Mesendoderm (in vitro differentiated cells): ENCODE measurements at regions not wholly inside any gene's neighbourhood (a gene's known extent, or its start where the extent isn't known, plus 50 kb on each side); places are given as distances from the start of the nearest gene placed in this dataset.
A peak's percentile ranks its signal among the peaks of the same experiment; 100 is the strongest.

Experiments
- DNase-seq: peaks from one replicate; pipeline ENCODE4 v3.0.0; 2013
- H2AK5ac ChIP-seq: 2 replicates; pipeline ENCODE4 v1.6.1; 2013; ENCODE audit warnings: low read length, inconsistent platforms
- H2BK120ac ChIP-seq: 2 replicates; pipeline ENCODE4 v1.6.1; 2013; ENCODE audit warnings: low read depth, mild to moderate bottlenecking, low read length, moderate library complexity, mixed read lengths
- H2BK15ac ChIP-seq: replicated peaks from 2 replicates; pipeline ENCODE4 v1.6.1; 2013; ENCODE audit warnings: low read depth, mild to moderate bottlenecking, moderate library complexity
- H2BK5ac ChIP-seq: 2 replicates; pipeline ENCODE4 v1.6.1; 2013; ENCODE audit warnings: low read length, inconsistent platforms
- H3K18ac ChIP-seq: 2 replicates; pipeline ENCODE4 v1.6.1; 2013; ENCODE audit warnings: mild to moderate bottlenecking, low read length, mixed read lengths
- H3K23ac ChIP-seq: one replicate; pipeline ENCODE4 v1.6.1; 2013; ENCODE audit warnings: low read length
- H3K27ac ChIP-seq: 2 replicates; pipeline ENCODE4 v1.5.1; 2013; ENCODE audit warnings: low read depth, mild to moderate bottlenecking, inconsistent platforms, low read length, moderate library complexity
- H3K27me3 ChIP-seq: 2 replicates; pipeline ENCODE4 v1.6.1; 2013; ENCODE audit warnings: low read length, control low read depth, mild to moderate bottlenecking, inconsistent platforms; ENCODE audit not compliant: insufficient read depth, poor library complexity
- H3K36me3 ChIP-seq: 2 replicates; pipeline ENCODE4 v1.6.1; 2013; ENCODE audit warnings: low read length, inconsistent platforms; ENCODE audit not compliant: control insufficient read depth, insufficient read depth
- H3K4ac ChIP-seq: one replicate; pipeline ENCODE4 v1.6.1; 2013; ENCODE audit warnings: low read depth, mild to moderate bottlenecking, low read length, moderate library complexity
- H3K4me1 ChIP-seq: 2 replicates; pipeline ENCODE4 v1.6.1; 2013; ENCODE audit warnings: low read depth, low read length, inconsistent platforms; ENCODE audit not compliant: control insufficient read depth
- H3K4me2 ChIP-seq: 2 replicates; pipeline ENCODE4 v1.6.1; 2013; ENCODE audit warnings: low read length
- H3K4me3 ChIP-seq: 2 replicates; pipeline ENCODE4 v1.5.1; 2013; ENCODE audit warnings: mild to moderate bottlenecking, low read length
- H3K56ac ChIP-seq: one replicate; pipeline ENCODE4 v1.6.1; 2013; ENCODE audit warnings: low read length
- H3K79me1 ChIP-seq: 2 replicates; pipeline ENCODE4 v1.6.1; 2013; ENCODE audit warnings: low read length, inconsistent platforms
- H3K79me2 ChIP-seq: 2 replicates; pipeline ENCODE4 v1.6.1; 2013; ENCODE audit warnings: mild to moderate bottlenecking, low read length; ENCODE audit not compliant: control insufficient read depth, insufficient read depth
- H3K9ac ChIP-seq: 2 replicates; pipeline ENCODE4 v1.6.1; 2013; ENCODE audit warnings: low read length, inconsistent platforms
- H4K5ac ChIP-seq: one replicate; pipeline ENCODE4 v1.6.1; 2013; ENCODE audit warnings: low read length
- H4K8ac ChIP-seq: one replicate; pipeline ENCODE4 v1.6.1; 2013; ENCODE audit warnings: low read depth, mild to moderate bottlenecking, control low read depth, low read length, moderate library complexity
- WGBS: extraction: QIAGEN DNeasy Blood & Tissue Kit; methylation state at CpG from one replicate; pipeline ENCODE4 v1.1.7; 2013; ENCODE audit warnings: low lambda C conversion rate, missing lambda C conversion rate; ENCODE audit not compliant: insufficient coverage; ENCODE audit errors: extremely low coverage; 5-methylcytosine and 5-hydroxymethylcytosine counted together

GRCh38 chr22:49440931-49441330 is 386.7 kb downstream of the BRD1 start:
- WGBS: no CpG with 5 or more reads among the region's 23 CpGs

GRCh38 chr22:49439373-49439772 is 388.3 kb downstream of the BRD1 start:
- Histone ChIP-seq H3K79me1 (no peaks in the 10 kb centered on the region), H3K9ac (no peak overlapping the region), H3K27ac (no peak overlapping the region), H2AK5ac (no peak overlapping the region), H3K4me3 (no peak overlapping the region), H2BK120ac (no peak overlapping the region), H3K56ac (no peak overlapping the region), H3K4me2 (no peak overlapping the region), H3K36me3 (no peaks in the 10 kb centered on the region), H2BK15ac (no peak overlapping the region), H3K23ac (no peak overlapping the region), H3K4me1 (no peaks in the 10 kb centered on the region), H3K27me3 (no peaks in the 10 kb centered on the region), H4K8ac (no peak overlapping the region), H4K5ac (no peak overlapping the region), H2BK5ac (no peak overlapping the region), H3K4ac (no peak overlapping the region), H3K79me2 (no peaks in the 10 kb centered on the region), H3K18ac (no peak overlapping the region)
- peak; percentile 21 for DNase-seq
- no CpG with 5 or more reads among the region's 10 CpGs for WGBS

More at GRCh38 chr22:49440931-49441330, 386.7 kb downstream of the BRD1 start:
- no peak overlapping the region for H2BK5ac ChIP-seq
- no peak overlapping the region for H3K23ac ChIP-seq
- no peaks in the 10 kb centered on the region for H3K79me1 ChIP-seq
- no peak overlapping the region for H4K8ac ChIP-seq
- no peak overlapping the region for H3K27ac ChIP-seq
- no peak overlapping the region for H4K5ac ChIP-seq
- no peaks in the 10 kb centered on the region for H3K27me3 ChIP-seq
- H3K4me3 ChIP-seq: no peak overlapping the region
- H3K79me2 ChIP-seq: no peaks in the 10 kb centered on the region
- H3K4ac ChIP-seq: no peak overlapping the region
- H3K4me2 ChIP-seq: no peak overlapping the region
- no peak overlapping the region for H3K9ac ChIP-seq
- peak overlapping the region; percentile 42 for H3K56ac ChIP-seq
- H3K36me3 ChIP-seq: no peaks in the 10 kb centered on the region
- no peak overlapping the region for H2BK15ac ChIP-seq
- no peak overlapping the region for H2BK120ac ChIP-seq
- no peak for DNase-seq
- no peak overlapping the region for H2AK5ac ChIP-seq
- no peaks in the 10 kb centered on the region for H3K4me1 ChIP-seq
- H3K18ac ChIP-seq: no peak overlapping the region

GRCh38 chr22:49437956-49438355 is 389.7 kb downstream of the BRD1 start:
- no peak overlapping the region for H3K27ac ChIP-seq
- no peak for DNase-seq
- H3K79me2 ChIP-seq: no peaks in the 10 kb centered on the region
- H3K4me1 ChIP-seq: no peaks in the 10 kb centered on the region
- no peak overlapping the region for H4K5ac ChIP-seq
- no peak overlapping the region for H3K23ac ChIP-seq
- no CpG with 5 or more reads among the region's 16 CpGs for whole genome bisulfite sequencing
- H3K4me2 ChIP-seq: no peak overlapping the region
- no peak overlapping the region for H3K4me3 ChIP-seq
- H3K56ac ChIP-seq: no peak overlapping the region
- H3K36me3 ChIP-seq: no peaks in the 10 kb centered on the region
- no peak overlapping the region for H2AK5ac ChIP-seq
- no peak overlapping the region for H2BK15ac ChIP-seq
- H3K79me1 ChIP-seq: no peaks in the 10 kb centered on the region
- no peak overlapping the region for H4K8ac ChIP-seq
- no peak overlapping the region for H3K18ac ChIP-seq
- no peaks in the 10 kb centered on the region for H3K27me3 ChIP-seq
- no peak overlapping the region for H2BK120ac ChIP-seq
- no peak overlapping the region for H2BK5ac ChIP-seq
- H3K9ac ChIP-seq: no peak overlapping the region
- H3K4ac ChIP-seq: no peak overlapping the region

- no peak overlapping the region for H4K5ac ChIP-seq
- DNase-seq: no peak
- no peak overlapping the region for H3K18ac ChIP-seq
- H3K4me1 ChIP-seq: no peaks in the 10 kb centered on the region
- H2BK5ac ChIP-seq: no peak overlapping the region
- no peaks in the 10 kb centered on the region for H3K36me3 ChIP-seq
- no peak overlapping the region for H3K4me3 ChIP-seq
- H3K27me3 ChIP-seq: no peaks in the 10 kb centered on the region
- H3K56ac ChIP-seq: no peak overlapping the region
- H2AK5ac ChIP-seq: no peak overlapping the region
- H3K27ac ChIP-seq: no peak overlapping the region
- H3K4me2 ChIP-seq: no peak overlapping the region
- H4K8ac ChIP-seq: no peak overlapping the region
- H3K23ac ChIP-seq: no peak overlapping the region
- no peak overlapping the region for H3K4ac ChIP-seq
- no peaks in the 10 kb centered on the region for H3K79me1 ChIP-seq
- H3K9ac ChIP-seq: no peak overlapping the region
- WGBS: no CpG with 5 or more reads among the region's 17 CpGs
- H3K79me2 ChIP-seq: no peaks in the 10 kb centered on the region
- no peak overlapping the region for H2BK15ac ChIP-seq
- H2BK120ac ChIP-seq: no peak overlapping the region
These were observed 390.3 kb downstream of the BRD1 start for GRCh38 chr22:49437356-49437755.

GRCh38 chr22:49436056-49436455 is 391.6 kb downstream of the BRD1 start:
- H3K4me1 ChIP-seq: no peaks in the 10 kb centered on the region
- no peaks in the 10 kb centered on the region for H3K79me1 ChIP-seq
- no peak overlapping the region for H4K5ac ChIP-seq
- H3K9ac ChIP-seq: no peak overlapping the region
- no peak overlapping the region for H4K8ac ChIP-seq
- H3K36me3 ChIP-seq: no peaks in the 10 kb centered on the region
- no peak overlapping the region for H3K18ac ChIP-seq
- no peak overlapping the region for H3K27ac ChIP-seq
- H3K56ac ChIP-seq: no peak overlapping the region
- no peak overlapping the region for H2BK120ac ChIP-seq
- H3K23ac ChIP-seq: no peak overlapping the region
- no peak for DNase-seq
- H2AK5ac ChIP-seq: no peak overlapping the region
- H3K4ac ChIP-seq: no peak overlapping the region
- no CpG with 5 or more reads among the region's 11 CpGs for WGBS
- H2BK5ac ChIP-seq: no peak overlapping the region
- no peak overlapping the region for H3K4me3 ChIP-seq
- no peaks in the 10 kb centered on the region for H3K79me2 ChIP-seq
- no peak overlapping the region for H2BK15ac ChIP-seq
- no peaks in the 10 kb centered on the region for H3K27me3 ChIP-seq
- no peak overlapping the region for H3K4me2 ChIP-seq

- H3K4me2 ChIP-seq: no peak overlapping the region
- no peaks in the 10 kb centered on the region for H3K79me2 ChIP-seq
- H3K4me1 ChIP-seq: no peaks in the 10 kb centered on the region
- no peak for DNase-seq
- no peak overlapping the region for H3K27ac ChIP-seq
- no peak overlapping the region for H2BK120ac ChIP-seq
- no peak overlapping the region for H2BK15ac ChIP-seq
- H3K79me1 ChIP-seq: no peaks in the 10 kb centered on the region
- H3K4me3 ChIP-seq: no peak overlapping the region
- H3K36me3 ChIP-seq: no peaks in the 10 kb centered on the region
- no peak overlapping the region for H4K8ac ChIP-seq
- no peak overlapping the region for H2BK5ac ChIP-seq
- no peak overlapping the region for H2AK5ac ChIP-seq
- WGBS: no CpG with 5 or more reads among the region's 13 CpGs
- H3K27me3 ChIP-seq: no peaks in the 10 kb centered on the region
- H3K56ac ChIP-seq: no peak overlapping the region
- H3K23ac ChIP-seq: no peak overlapping the region
- no peak overlapping the region for H3K4ac ChIP-seq
- H3K9ac ChIP-seq: no peak overlapping the region
- no peak overlapping the region for H4K5ac ChIP-seq
- no peak overlapping the region for H3K18ac ChIP-seq
These were observed 392.1 kb downstream of the BRD1 start for GRCh38 chr22:49435596-49435995.
